KOPT-K1 (cell line): ENCODE measurements at regions not wholly inside any gene's neighbourhood (a gene's known extent, or its start where the extent isn't known, plus 50 kb on each side); places are given as distances from the start of the nearest gene placed in this dataset.

Experiments used
- H3K27ac ChIP-seq: fragments of 200-600 bp; sonication (generic); 2 replicates; pipeline ENCODE4 v1.5.1; 2016; ENCODE audit warnings: antibody characterized with exemption, mild to moderate bottlenecking, low read depth, low read length; ENCODE audit not compliant: poor library complexity, severe bottlenecking
- H3K36me3 ChIP-seq: fragments of 200-600 bp; sonication (generic); 2 replicates; pipeline ENCODE4 v1.5.1; 2017; ENCODE audit warnings: antibody characterized with exemption, mild to moderate bottlenecking, low read length, moderate library complexity; ENCODE audit not compliant: insufficient read depth
- H3K9me3 ChIP-seq: fragments of 200-600 bp; sonication (generic); 2 replicates; pipeline ENCODE4 v1.5.1; 2017; ENCODE audit warnings: antibody characterized with exemption, low read length, mild to moderate bottlenecking; ENCODE audit not compliant: insufficient read depth, poor library complexity, severe bottlenecking

DNA sequence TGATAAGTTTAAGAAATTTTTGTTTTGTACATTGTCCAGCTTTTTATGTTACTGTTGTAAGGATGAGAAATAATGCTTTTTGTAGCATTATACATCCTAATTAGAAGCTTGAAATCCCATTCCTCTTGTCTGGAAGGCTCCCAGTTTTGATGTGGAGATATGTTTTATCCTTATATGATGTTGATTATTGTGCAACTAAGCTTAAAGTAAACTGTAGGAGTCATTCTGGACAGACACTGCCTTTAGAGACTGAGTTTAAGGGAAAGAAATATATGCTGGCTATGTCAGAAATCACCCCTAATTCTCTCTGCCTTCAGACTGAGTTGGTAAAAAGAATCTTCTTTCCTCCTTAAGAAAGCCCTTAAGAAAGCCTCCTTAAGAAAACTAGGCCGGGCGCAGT lies 670.4 kb downstream of the ZPLD1 start:
- H3K9me3 ChIP-seq, result no peaks in the 10 kb centered on the region
- no peak overlapping the region for H3K27ac ChIP-seq

DNA sequence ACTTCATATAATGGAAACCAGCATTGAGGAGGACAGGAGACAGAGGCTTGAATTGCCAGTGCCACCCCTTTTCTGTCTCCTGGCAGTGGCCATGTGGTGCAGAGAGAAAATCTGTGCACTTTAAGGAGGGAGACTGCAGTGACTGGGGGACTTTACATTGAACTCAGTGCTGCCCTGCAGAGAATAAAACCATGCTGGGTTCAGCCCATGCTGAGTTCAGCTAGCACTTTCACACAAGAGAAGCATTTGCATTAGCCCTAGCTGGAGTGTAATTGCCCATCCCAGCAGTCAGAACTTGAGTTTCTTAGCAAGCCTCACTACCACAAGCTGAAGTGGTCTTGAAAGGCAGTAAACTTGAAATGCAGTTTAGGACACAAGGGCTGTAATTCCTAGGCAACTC lies 677.5 kb downstream of the ZPLD1 start:
- H3K36me3 ChIP-seq, result no peaks in the 10 kb centered on the region
- no peaks in the 10 kb centered on the region for H3K9me3 ChIP-seq
- no peak overlapping the region for H3K27ac ChIP-seq

More for the DNA sequence above, 670.4 kb downstream of the ZPLD1 start:
- H3K36me3 ChIP-seq, result no peaks in the 10 kb centered on the region

DNA sequence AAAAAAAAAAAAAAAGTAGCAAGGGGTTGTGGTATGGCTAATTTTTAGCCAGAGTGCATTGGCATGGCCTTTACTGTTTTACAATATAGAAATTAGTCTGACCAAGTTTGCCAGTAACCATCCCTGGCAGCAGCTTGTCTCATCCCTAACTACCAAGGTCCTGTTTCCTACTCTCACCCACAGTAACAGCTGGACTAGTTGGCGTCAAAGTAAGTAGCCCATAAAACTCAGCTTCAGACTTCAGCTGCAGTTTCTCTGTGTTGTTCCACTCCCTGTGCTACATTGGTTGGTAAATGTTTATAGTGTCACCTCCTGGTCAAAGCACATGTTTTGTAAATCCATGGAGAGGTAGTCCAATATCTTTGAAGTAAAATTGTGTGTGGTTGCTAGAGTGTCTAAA lies 691.3 kb downstream of the ZPLD1 start:
- no peaks in the 10 kb centered on the region for H3K36me3 ChIP-seq
- H3K27ac ChIP-seq, result no peak overlapping the region
- no peaks in the 10 kb centered on the region for H3K9me3 ChIP-seq

GRCh38 chr3:103127098-103127630 lies 692.3 kb downstream of the ZPLD1 start:
- Histone ChIP-seq H3K27ac (no peak overlapping the region), H3K36me3 (no peaks in the 10 kb centered on the region), H3K9me3 (no peaks in the 10 kb centered on the region)

DNA sequence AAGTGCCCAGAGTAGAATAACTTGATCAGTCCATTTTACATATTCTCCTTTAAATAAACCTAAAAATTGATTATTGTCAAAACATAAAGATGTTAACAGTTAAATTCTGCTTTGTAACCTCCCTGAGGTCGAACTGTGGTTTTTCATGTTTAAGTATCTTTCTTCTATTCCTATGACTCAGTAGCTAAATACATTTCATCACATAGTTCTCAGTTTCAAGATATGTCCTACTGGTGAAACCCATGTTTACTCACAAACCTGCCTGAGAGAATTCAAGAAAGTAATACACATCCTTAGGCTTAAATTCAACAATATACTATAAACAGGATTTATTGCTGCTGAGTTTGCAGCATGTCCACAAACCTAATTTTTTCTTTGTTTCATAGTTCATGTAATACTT lies 692.9 kb downstream of the ZPLD1 start:
- H3K9me3 ChIP-seq, result no peaks in the 10 kb centered on the region
- no peaks in the 10 kb centered on the region for H3K36me3 ChIP-seq
- H3K27ac ChIP-seq, result no peak overlapping the region

GRCh38 chr3:103134023-103134724 lies 699.4 kb downstream of the ZPLD1 start:
- Histone ChIP-seq H3K9me3 (no peaks in the 10 kb centered on the region), H3K36me3 (no peaks in the 10 kb centered on the region), H3K27ac (no peak overlapping the region)

- H3K9me3 ChIP-seq, result no peaks in the 10 kb centered on the region
- no peaks in the 10 kb centered on the region for H3K36me3 ChIP-seq
- no peak overlapping the region for H3K27ac ChIP-seq
Measured at GRCh38 chr3:103136621-103137020, 701.8 kb downstream of the ZPLD1 start.

- Histone ChIP-seq H3K9me3 (no peaks in the 10 kb centered on the region), H3K27ac (no peak overlapping the region), H3K36me3 (no peaks in the 10 kb centered on the region)
Measured at GRCh38 chr3:103137830-103138229, 703.0 kb downstream of the ZPLD1 start.

DNA sequence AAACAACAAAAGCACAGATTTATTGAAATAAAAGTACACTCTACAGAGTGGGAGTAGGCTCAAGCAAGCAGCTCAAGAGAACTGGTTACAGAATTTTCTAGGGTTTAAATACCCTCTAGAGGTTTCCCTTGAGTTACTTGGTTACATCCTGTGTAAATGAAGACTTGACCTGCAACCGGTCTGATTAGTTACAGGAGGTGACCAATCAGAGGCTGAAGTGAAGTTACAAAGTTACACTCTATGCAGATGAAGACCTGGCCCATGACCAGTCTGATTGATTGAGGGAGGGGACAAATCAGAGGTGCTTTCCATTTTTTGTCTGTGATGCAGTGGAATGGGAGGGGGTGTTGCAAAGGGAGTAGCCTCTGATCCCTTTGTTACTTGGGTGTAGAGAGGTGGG lies 723.4 kb downstream of the ZPLD1 start:
- Histone ChIP-seq H3K9me3 (no peaks in the 10 kb centered on the region), H3K27ac (no peak overlapping the region), H3K36me3 (no peaks in the 10 kb centered on the region)

DNA sequence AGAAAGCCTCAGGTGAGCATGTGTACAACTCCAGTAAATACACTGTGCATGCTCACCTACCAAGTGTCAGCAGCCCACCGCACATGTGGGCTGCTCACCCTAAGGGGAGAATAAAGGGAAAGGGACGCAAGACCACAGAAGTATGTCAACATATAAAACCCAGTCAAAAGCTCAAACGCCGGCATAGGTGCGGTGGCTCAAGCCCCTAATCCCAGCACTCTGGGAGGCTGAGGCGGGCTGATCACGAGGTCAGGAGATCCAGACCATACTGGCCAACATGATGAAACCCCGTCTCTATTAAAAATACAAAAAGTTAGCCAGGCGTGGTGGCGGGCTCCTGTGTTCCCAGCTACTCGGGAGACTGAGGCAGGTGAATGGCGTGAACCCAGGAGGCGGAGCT lies 732.1 kb downstream of the ZPLD1 start:
- Histone ChIP-seq H3K9me3 (no peaks in the 10 kb centered on the region), H3K36me3 (no peaks in the 10 kb centered on the region), H3K27ac (no peak overlapping the region)

DNA sequence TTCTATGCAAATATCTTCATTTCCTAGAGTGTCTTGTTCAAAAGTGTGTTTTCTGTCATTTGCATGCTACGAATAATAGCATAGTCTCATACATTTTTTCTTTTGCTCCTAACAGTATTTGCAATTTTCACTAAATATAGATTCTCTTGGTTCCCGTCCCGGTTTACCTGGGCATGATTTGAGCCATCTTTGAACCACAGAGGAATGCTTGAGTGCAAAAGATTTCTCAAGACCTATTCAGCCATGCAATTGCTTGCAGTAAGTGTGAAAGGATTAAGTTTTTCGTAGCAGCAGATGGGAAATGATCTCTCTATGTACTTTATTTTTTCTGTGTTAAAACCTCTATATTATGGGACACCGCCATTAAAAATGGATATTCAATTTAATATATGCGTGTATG lies 733.0 kb downstream of the ZPLD1 start:
- H3K36me3 ChIP-seq, result no peaks in the 10 kb centered on the region
- no peaks in the 10 kb centered on the region for H3K9me3 ChIP-seq
- no peak overlapping the region for H3K27ac ChIP-seq

- Histone ChIP-seq H3K27ac (no peak overlapping the region), H3K9me3 (no peaks in the 10 kb centered on the region), H3K36me3 (no peaks in the 10 kb centered on the region)
Measured at GRCh38 chr3:103169289-103169688, 734.5 kb downstream of the ZPLD1 start.

DNA sequence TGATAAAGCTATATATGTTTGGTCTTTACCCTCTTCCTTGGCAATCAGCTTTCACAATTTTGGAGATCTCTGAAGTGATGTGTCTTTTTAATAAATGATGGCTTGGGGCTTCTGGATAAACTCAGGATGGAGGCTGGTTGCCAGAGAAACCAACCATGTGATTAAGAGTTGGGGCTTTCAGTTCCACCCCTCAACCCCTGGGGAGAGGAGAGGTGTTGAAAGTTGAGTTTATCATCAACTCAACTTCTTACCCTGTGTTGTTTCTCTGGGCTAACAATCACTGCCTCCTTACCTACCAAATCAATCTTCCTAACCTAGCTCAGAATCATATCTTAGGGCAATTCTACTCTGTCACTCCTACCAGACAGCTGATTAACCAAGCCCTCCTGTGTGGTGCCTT lies 735.8 kb downstream of the ZPLD1 start:
- Histone ChIP-seq H3K36me3 (no peaks in the 10 kb centered on the region), H3K27ac (no peak overlapping the region), H3K9me3 (no peaks in the 10 kb centered on the region)

GRCh38 chr3:103173940-103174339 lies 739.1 kb downstream of the ZPLD1 start:
- Histone ChIP-seq H3K9me3 (no peaks in the 10 kb centered on the region), H3K36me3 (no peaks in the 10 kb centered on the region)

DNA sequence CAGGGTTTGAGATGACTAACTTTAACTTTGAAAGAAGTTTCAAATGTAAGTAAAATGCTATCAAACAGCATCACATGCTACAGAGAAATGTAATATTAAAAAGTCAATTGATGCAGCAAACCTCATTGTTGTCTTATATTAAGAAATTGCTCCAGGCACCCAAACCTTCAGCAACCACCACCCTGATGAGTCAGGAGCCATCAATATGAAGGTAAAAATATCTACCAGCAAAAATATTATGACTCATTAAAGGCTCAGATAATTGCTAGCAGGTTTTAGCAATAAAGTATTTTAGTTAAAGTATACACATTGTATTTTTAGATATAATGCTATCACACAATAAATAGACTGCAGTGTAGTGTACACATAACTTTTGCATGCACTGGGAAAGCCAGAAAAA lies 746.3 kb downstream of the ZPLD1 start:
- H3K36me3 ChIP-seq, result no peaks in the 10 kb centered on the region
- no peak overlapping the region for H3K27ac ChIP-seq
- H3K9me3 ChIP-seq, result no peaks in the 10 kb centered on the region

More at GRCh38 chr3:103173940-103174339, 739.1 kb downstream of the ZPLD1 start:
- no peak overlapping the region for H3K27ac ChIP-seq

- Histone ChIP-seq H3K9me3 (no peaks in the 10 kb centered on the region), H3K36me3 (no peaks in the 10 kb centered on the region), H3K27ac (no peak overlapping the region)
Measured at GRCh38 chr3:103184772-103185171, 750.0 kb downstream of the ZPLD1 start.
